ENCODE measurements at regions not wholly inside any gene's neighbourhood (a gene's known extent, or its start where the extent isn't known, plus 50 kb on each side); places are given as distances from the start of the nearest gene placed in this dataset.
"Not testable (repeated sequence)": the region's sequence is repeated elsewhere in the genome, so short reads cannot be mapped to it uniquely, and the experiment has no call there.

DNA sequence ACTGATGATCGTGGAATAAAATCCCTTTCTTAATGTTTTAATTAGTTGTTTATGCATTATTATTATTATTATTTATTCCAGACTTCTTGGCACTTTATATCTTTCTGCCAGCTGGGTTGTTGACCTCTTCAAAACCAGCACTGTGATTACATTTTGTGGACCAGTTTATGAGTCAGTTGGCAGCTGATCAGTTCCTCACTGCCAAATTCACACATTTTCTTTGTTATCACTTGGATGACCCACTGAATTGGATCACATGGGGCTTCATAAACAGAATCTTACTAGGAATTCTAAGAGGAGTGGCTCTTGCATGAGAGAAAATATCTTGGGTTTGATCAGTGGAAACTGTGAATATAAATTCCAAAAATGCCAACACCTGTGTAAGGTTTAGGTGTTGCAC is 321.8 kb upstream of the SPRED2 start:
- Histone ChIP-seq H3K36me3 (ENCODE audit: control insufficient read depth, insufficient read depth, low read length) (no peaks in the 10 kb centered on the region), H3K4me1 (no peaks in the 10 kb centered on the region), H2AFZ (no peak overlapping the region), H3K27ac (no peak overlapping the region), H3K79me2 (no peaks in the 10 kb centered on the region), H3K4me3 (ENCODE audit: low read depth, low read length) (no peak overlapping the region), H3K9ac (no peak overlapping the region), H3K4me2 (ENCODE audit: low read length) (no peak overlapping the region), H3K27me3 (ENCODE audit: control insufficient read depth, insufficient read depth, low read length) (no peaks in the 10 kb centered on the region), H3K9me3 (ENCODE audit: control insufficient read depth, low read length) (no peaks in the 10 kb centered on the region)
- TF ChIP-seq, protein P1, sequence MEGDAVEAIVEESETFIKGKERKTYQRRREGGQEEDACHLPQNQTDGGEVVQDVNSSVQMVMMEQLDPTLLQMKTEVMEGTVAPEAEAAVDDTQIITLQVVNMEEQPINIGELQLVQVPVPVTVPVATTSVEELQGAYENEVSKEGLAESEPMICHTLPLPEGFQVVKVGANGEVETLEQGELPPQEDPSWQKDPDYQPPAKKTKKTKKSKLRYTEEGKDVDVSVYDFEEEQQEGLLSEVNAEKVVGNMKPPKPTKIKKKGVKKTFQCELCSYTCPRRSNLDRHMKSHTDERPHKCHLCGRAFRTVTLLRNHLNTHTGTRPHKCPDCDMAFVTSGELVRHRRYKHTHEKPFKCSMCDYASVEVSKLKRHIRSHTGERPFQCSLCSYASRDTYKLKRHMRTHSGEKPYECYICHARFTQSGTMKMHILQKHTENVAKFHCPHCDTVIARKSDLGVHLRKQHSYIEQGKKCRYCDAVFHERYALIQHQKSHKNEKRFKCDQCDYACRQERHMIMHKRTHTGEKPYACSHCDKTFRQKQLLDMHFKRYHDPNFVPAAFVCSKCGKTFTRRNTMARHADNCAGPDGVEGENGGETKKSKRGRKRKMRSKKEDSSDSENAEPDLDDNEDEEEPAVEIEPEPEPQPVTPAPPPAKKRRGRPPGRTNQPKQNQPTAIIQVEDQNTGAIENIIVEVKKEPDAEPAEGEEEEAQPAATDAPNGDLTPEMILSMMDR (IDR thresholded peaks at IDR 0.05) = no peak

- H3K36me3 ChIP-seq (ENCODE audit: control insufficient read depth, insufficient read depth, low read length) = no peaks in the 10 kb centered on the region
- no peak overlapping the region for H3K27ac ChIP-seq
- no peaks in the 10 kb centered on the region for H3K9me3 ChIP-seq (ENCODE audit: control insufficient read depth, low read length)
- TF ChIP-seq, protein P1 (IDR thresholded peaks at IDR 0.05) = no peak
- no peak overlapping the region for H3K4me3 ChIP-seq (ENCODE audit: low read depth, low read length)
- H3K79me2 ChIP-seq = no peaks in the 10 kb centered on the region
- H3K4me1 ChIP-seq = no peaks in the 10 kb centered on the region
- H3K27me3 ChIP-seq (ENCODE audit: control insufficient read depth, insufficient read depth, low read length) = no peaks in the 10 kb centered on the region
- no peak overlapping the region for H3K4me2 ChIP-seq (ENCODE audit: low read length)
- no peak overlapping the region for H3K9ac ChIP-seq
- no peak overlapping the region for H2AFZ ChIP-seq
These were observed 319.0 kb upstream of the SPRED2 start for GRCh38 chr2:65751408-65751807.

- no peak overlapping the region for H3K4me2 ChIP-seq (ENCODE audit: low read length)
- no peak overlapping the region for H2AFZ ChIP-seq
- no peaks in the 10 kb centered on the region for H3K9me3 ChIP-seq (ENCODE audit: control insufficient read depth, low read length)
- no peak overlapping the region for H3K27ac ChIP-seq
- H3K27me3 ChIP-seq (ENCODE audit: control insufficient read depth, insufficient read depth, low read length) = no peaks in the 10 kb centered on the region
- H3K4me1 ChIP-seq = no peaks in the 10 kb centered on the region
- H3K4me3 ChIP-seq (ENCODE audit: low read depth, low read length) = no peak overlapping the region
- TF ChIP-seq, protein P1 (IDR thresholded peaks at IDR 0.05) = no peak
- H3K36me3 ChIP-seq (ENCODE audit: control insufficient read depth, insufficient read depth, low read length) = no peaks in the 10 kb centered on the region
- no peak overlapping the region for H3K9ac ChIP-seq
- H3K79me2 ChIP-seq = no peaks in the 10 kb centered on the region
These were observed 317.1 kb upstream of the SPRED2 start for GRCh38 chr2:65749545-65749944.

- H3K4me1 ChIP-seq; H3K36me3 ChIP-seq (ENCODE audit: control insufficient read depth, insufficient read depth, low read length); H3K79me2 ChIP-seq; H3K27me3 ChIP-seq (ENCODE audit: control insufficient read depth, insufficient read depth, low read length); H3K4me3 ChIP-seq (ENCODE audit: low read depth, low read length); H3K4me2 ChIP-seq (ENCODE audit: low read length); H3K9me3 ChIP-seq (ENCODE audit: control insufficient read depth, low read length); H3K9ac ChIP-seq; H2AFZ ChIP-seq; H3K27ac ChIP-seq: not testable (repeated sequence)
These were observed 315.5 kb upstream of the SPRED2 start for GRCh38 chr2:65747875-65748274.

DNA sequence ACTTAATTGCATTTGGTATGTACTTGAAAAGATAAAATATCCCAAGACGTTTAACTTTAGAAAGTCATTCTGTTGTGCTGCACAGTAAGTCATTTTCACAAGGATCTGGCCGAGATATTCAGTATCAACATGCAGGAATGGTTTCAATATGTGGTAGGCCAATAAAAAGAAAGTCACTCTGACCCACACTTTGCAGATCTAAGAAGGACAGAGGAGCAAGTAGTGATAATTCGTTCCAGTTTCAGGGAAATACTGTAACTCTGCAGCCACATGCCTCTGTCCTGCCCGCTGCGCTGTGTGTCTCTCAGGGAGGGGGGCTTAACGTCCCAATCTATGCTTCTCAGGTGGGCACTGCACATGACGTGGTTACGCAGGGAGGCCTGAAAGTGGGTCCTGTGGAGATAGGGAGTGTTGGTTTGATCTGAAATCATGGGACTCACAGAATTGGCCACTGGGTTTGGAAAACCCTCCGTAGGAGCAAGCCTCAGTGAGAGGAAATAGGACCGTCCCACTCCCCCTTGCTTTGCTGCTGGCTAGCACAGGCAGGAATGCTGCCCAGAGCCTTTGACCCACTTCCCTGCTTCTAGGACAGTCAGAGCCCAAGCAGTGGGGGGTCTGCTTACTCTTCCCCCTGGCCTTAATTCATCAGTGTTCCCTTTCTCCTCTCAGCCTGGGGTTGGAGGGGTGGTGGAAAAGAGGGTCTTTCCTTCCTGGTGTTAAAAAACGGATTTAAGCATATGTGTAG is 314.7 kb upstream of the SPRED2 start:
- Histone ChIP-seq H3K4me3 (ENCODE audit: low read depth, low read length) (no peak overlapping the region), H3K9me3 (ENCODE audit: control insufficient read depth, low read length) (no peaks in the 10 kb centered on the region), H3K9ac (no peak overlapping the region), H3K79me2 (no peaks in the 10 kb centered on the region), H3K36me3 (ENCODE audit: control insufficient read depth, insufficient read depth, low read length) (no peaks in the 10 kb centered on the region), H3K4me1 (no peaks in the 10 kb centered on the region), H3K27me3 (ENCODE audit: control insufficient read depth, insufficient read depth, low read length) (no peaks in the 10 kb centered on the region), H3K27ac (no peak overlapping the region), H3K4me2 (ENCODE audit: low read length) (no peak overlapping the region), H2AFZ (no peak overlapping the region)
- TF ChIP-seq, protein P1 (IDR thresholded peaks at IDR 0.05) = no peak
